ENCODE measurements at regions not wholly inside any gene's neighbourhood (a gene's known extent, or its start where the extent isn't known, plus 50 kb on each side); places are given as distances from the start of the nearest gene placed in this dataset.
A peak's percentile ranks its signal among the peaks of the same experiment; 100 is the strongest.

- intact Hi-C loops (cut with micrococcal nuclease) = no loop called here
- H3K27ac Mint-ChIP-seq (ENCODE audit: low read depth, unreplicated experiment) = peak overlapping the region; percentile 48
- H3K4me3 Mint-ChIP-seq (ENCODE audit: unreplicated experiment) = no peak overlapping the region
- H3K4me1 Mint-ChIP-seq (ENCODE audit: insufficient read depth, unreplicated experiment) = peaks cover 12% of the 10 kb centered on the region
- CTCF ChIA-PET = no interaction called here
- H3K27me3 Mint-ChIP-seq (ENCODE audit: insufficient read depth, unreplicated experiment) = no peaks in the 10 kb centered on the region
- no peak for TF ChIP-seq CTCF (IDR thresholded peaks at IDR 0.05; ENCODE audit: unreplicated experiment)
- BruUV-seq (replicated peaks) = no TSS peak
- POLR2A ChIA-PET = no interaction called here
- peak; percentile 58 for DNase-seq (ENCODE audit: unreplicated experiment)
- no peaks in the 10 kb centered on the region for H3K36me3 Mint-ChIP-seq (ENCODE audit: insufficient read depth, unreplicated experiment)
- no peaks in the 10 kb centered on the region for H3K9me3 Mint-ChIP-seq (ENCODE audit: unreplicated experiment)
These were observed 71.5 kb downstream of the FAT3 start for GRCh38 chr11:92296138-92296515.

- ChIA-PET CTCF (interaction anchor here (0.6 to 1.1 kb wide), 3 partner anchors 9 to 616 kb away, joined by 3 to 4 read pairs (median 3); no protein-coding TSS in a partner anchor), POLR2A (interaction anchor here (0.6 to 1.1 kb wide), 2 partner anchors 149 to 255 kb away, joined by 3 to 4 read pairs; no protein-coding TSS in a partner anchor)
- Mint-ChIP-seq H3K36me3 (ENCODE audit: insufficient read depth, unreplicated experiment) (no peaks in the 10 kb centered on the region), H3K4me3 (ENCODE audit: unreplicated experiment) (no peak overlapping the region), H3K27ac (ENCODE audit: low read depth, unreplicated experiment) (no peak overlapping the region), H3K4me1 (ENCODE audit: insufficient read depth, unreplicated experiment) (peaks cover 12% of the 10 kb centered on the region), H3K9me3 (ENCODE audit: unreplicated experiment) (no peaks in the 10 kb centered on the region), H3K27me3 (ENCODE audit: insufficient read depth, unreplicated experiment) (no peaks in the 10 kb centered on the region)
- intact Hi-C loops (cut with micrococcal nuclease) = no loop called here
- TF ChIP-seq CTCF (IDR thresholded peaks at IDR 0.05; ENCODE audit: unreplicated experiment) = no peak
- BruUV-seq (replicated peaks) = no TSS peak
- no peak for DNase-seq (ENCODE audit: unreplicated experiment)
These were observed 73.2 kb downstream of the FAT3 start for GRCh38 chr11:92297567-92298553.

GRCh38 chr11:92300876-92301275 is 76.3 kb downstream of the FAT3 start:
- Mint-ChIP-seq H3K4me3 (ENCODE audit: unreplicated experiment) (no peak overlapping the region), H3K9me3 (ENCODE audit: unreplicated experiment) (no peaks in the 10 kb centered on the region), H3K27ac (ENCODE audit: low read depth, unreplicated experiment) (no peak overlapping the region), H3K27me3 (ENCODE audit: insufficient read depth, unreplicated experiment) (no peaks in the 10 kb centered on the region), H3K4me1 (ENCODE audit: insufficient read depth, unreplicated experiment) (peaks cover 2% of the 10 kb centered on the region), H3K36me3 (ENCODE audit: insufficient read depth, unreplicated experiment) (no peaks in the 10 kb centered on the region)
- CTCF ChIA-PET = interaction anchor here (0.6 kb wide), 1 partner anchor 280 kb away, joined by 3 read pairs; no protein-coding TSS in a partner anchor
- intact Hi-C loops (cut with micrococcal nuclease) = no loop called here
- BruUV-seq (replicated peaks) = no TSS peak
- no peak for DNase-seq (ENCODE audit: unreplicated experiment)
- TF ChIP-seq CTCF (IDR thresholded peaks at IDR 0.05; ENCODE audit: unreplicated experiment) = no peak
- POLR2A ChIA-PET = no interaction called here

- Mint-ChIP-seq H3K9me3 (ENCODE audit: unreplicated experiment) (no peaks in the 10 kb centered on the region), H3K27ac (ENCODE audit: low read depth, unreplicated experiment) (no peak overlapping the region), H3K27me3 (ENCODE audit: insufficient read depth, unreplicated experiment) (no peaks in the 10 kb centered on the region), H3K36me3 (ENCODE audit: insufficient read depth, unreplicated experiment) (no peaks in the 10 kb centered on the region), H3K4me1 (ENCODE audit: insufficient read depth, unreplicated experiment) (peaks cover 2% of the 10 kb centered on the region), H3K4me3 (ENCODE audit: unreplicated experiment) (no peak overlapping the region)
- intact Hi-C loops (cut with micrococcal nuclease) = no loop called here
- ChIA-PET CTCF (interaction anchor here (0.7 kb wide), 1 partner anchor 569 kb away, joined by 7 read pairs; no protein-coding TSS in a partner anchor), POLR2A (interaction anchor here (0.7 kb wide), 1 partner anchor 63 kb away, joined by 4 read pairs; no protein-coding TSS in a partner anchor)
- DNase-seq (ENCODE audit: unreplicated experiment) = no peak
- TF ChIP-seq CTCF (IDR thresholded peaks at IDR 0.05; ENCODE audit: unreplicated experiment) = no peak
- no TSS peak for BruUV-seq (replicated peaks)
These were observed 78.2 kb downstream of the FAT3 start for GRCh38 chr11:92302770-92303169.
